NCI-H2227 (cell line): ENCODE measurements at regions not wholly inside any gene's neighbourhood (a gene's known extent, or its start where the extent isn't known, plus 50 kb on each side); places are given as distances from the start of the nearest gene placed in this dataset.
"Not testable (repeated sequence)": the region's sequence is repeated elsewhere in the genome, so short reads cannot be mapped to it uniquely, and the experiment has no call there.

Experiments
- DNase-seq: peaks from one replicate; lab custom pipeline; 2025; ENCODE audit not compliant: unreplicated experiment; lab: John Stamatoyannopoulos, UW

DNA sequence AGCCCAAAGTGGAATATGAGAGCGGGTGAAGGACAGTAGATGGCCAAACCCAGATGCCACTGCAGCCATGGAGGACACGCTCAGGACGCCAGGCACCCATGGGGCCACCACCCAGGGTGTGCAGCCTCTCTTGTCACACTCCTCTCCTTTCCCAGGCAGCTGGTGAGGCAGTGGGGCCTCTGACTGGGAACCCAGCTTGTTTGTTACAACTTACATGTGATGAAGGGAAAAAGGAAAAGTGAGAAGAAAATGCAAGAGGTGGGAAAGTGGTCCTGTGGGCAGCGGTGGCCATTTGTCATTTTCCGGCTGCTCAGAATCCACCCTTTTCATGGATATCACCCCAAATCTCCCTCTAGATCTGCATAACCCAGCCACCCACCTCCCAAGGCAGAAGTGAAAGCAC is 62.7 kb upstream of the UNC5A start:
- no peak for DNase-seq

DNA sequence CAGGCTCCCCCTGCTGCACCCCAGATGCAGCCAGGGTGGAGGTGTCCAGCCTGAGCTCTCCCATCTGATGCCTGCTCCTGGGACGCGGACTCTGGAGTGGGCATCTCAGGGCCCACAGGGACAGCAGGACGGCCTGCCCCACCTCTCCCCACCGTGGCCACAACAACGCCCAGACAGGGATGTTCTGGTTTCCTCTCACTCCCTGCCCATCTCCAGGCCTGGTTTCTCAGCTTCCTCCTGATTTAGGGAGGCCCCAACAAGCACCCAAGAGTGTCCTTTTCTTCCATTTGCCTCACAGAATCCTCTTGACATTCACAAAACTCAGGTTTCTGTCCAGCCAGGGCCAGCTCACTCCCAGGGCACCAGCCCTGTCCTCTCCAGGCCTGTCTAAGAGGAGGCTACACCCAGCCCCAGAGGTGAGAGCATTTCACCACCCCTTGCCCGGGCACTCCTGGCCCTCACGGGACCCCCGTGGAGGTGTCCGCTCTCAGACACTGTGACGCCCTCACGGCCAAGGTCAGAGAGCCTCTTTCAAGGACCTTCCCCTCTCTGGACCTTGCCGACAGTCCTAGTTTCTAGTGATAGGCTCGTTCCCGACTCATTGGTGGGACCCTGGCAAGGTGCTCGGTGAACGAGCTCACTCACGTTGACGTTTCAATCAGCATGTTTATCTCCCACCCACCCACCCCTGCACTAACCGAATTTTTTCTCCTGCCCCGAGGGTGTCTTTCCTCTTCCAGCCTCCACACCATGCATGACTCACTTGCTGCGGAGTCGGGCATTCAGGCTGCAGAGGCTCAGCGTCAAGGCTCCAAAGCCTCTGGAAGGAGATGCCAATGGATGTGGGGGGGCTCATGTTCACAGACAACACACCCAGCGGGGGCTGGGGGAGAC is 62.0 kb upstream of the UNC5A start:
- no peak for DNase-seq

DNA sequence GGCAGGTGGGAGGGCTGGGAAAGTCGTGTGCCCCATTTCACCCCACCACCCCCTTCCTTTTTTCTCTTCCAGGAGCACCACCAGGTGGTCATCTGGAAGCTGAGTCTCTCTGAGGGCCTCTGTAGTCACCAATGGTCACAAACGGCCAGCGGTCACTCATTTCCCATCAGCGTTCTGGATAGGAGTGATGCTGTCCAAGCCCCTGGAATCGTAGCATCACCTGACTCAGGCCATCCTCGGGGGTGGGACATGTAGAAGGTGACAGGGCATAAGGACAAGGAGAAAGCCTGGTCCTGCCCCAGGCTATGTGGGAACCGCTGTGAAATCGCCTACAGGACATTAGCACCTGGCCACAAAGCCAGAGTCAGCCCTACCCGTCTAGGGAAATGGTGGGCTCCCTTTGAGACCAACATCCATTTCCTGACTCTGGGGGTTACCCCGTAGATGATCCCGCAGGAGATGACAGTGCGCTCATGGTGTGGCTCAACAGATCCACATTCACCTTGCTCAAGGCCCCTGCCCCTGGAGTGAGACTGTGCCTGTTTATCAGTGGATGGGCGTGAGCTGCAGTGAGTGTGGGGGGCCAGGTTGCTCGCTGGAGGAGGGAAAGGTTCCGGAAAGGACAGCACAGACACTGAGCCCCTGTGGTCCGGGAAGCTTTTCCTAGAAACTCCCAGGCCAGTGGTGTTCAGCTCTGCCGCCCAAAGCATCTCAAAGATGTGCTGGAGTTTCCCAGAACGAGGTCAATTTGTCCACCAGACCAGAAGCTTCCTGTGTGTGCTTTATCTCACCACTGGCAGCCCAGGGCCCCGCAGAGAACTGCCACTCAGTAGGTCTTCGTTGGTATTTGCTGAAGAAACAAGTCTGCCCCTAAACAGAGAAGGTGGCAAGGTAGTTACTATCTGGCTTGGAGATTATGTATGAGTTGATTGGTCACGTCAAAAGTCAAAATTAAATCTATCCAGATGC is 61.1 kb upstream of the UNC5A start:
- DNase-seq = no peak

DNA sequence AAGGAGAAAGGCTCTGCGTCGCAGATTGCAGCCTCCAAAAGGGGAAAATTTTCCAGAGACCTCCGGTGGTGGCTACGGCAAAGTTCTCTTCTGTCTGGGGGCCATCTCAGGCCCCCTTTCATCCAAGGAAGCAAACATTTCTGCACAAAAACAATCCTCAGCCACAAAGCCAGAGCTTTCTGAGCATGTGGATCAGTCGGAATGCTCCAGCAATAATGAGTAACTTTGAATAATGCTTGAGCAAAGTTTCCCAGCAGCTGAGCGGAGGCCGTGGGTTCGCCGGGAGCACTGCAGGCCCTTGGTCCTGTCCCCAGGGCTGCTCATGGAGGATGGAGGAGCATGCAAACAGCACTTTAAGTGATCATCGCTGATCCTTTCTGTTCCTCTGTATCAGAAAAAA is 60.2 kb upstream of the UNC5A start:
- no peak for DNase-seq

DNA sequence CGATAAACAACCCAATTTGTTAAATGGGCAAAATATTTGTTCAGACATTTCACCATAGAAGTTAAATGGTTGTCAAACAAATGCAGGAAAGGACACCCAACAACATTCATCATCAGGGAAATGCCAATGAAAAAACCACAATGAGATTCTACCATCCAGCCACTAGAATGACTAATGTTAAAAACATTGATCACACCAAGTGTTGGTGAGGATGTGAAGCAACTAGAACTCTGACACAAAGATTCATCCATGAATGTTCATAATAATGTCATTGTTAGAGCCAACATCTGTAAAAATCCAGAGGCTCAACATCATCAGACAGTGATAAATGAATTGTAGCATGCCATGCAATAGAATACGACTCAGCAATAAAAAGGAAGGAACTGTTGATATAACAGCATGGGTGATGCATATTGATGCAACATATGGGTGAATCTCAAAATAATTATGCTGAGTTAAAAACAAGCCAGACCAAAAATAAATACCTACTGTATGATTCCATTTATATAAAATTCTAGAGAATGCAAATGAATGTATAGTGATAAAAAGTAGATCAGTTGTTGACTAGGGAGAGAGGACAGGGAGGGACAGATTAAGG is 55.9 kb upstream of the UNC5A start:
- DNase-seq = no peak

DNA sequence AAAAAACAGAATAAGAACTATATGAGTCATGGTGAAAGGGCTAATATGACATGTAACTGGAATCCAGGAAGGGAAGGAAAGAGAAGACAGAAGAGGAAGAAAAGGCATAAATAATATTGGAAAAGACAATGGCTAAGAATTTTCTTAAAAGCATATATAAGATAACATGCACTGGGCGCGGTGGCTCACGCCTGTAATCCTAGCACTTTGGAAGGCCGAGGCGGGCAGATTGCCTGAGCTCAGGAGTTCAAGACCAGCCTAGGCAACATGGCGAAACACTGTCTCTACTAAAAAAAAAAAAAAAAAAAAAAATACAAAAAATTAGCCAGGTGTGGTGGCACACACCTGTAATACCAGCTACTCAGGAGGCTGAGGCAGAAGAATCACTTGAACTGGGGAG is 54.8 kb upstream of the UNC5A start:
- DNase-seq = not testable (repeated sequence)

DNA sequence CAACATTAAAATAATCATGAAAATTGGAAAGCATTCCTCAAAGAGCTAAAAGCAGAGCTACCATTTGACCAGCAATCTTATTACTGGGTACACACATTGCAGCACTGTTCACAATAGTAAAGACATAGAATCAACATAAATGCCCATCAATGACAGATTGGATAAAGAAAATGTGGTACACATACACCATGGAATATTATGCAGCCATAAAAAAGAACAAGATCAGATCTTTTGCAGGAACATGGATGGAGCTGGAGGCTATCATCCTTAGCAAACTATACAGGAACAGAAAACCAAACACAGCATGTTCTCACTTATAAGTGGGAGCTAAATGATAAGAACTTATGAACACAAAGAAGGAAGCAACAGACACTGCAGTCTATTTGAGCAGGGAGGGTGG is 52.8 kb upstream of the UNC5A start:
- not testable (repeated sequence) for DNase-seq
